Testis (tissue), 2 donors: ENCODE measurements at regions not wholly inside any gene's neighbourhood (a gene's known extent, or its start where the extent isn't known, plus 50 kb on each side); places are given as distances from the start of the nearest gene placed in this dataset.

Source experiments
- DNase-seq: peaks from one replicate; pipeline ENCODE4 v3.0.0-alpha.2; 2019
- H3K27ac ChIP-seq, 2 donors: fragments of 200-600 bp; sonication (generic); one replicate each; pipeline ENCODE4 v1.5.1; 2019
- H3K27me3 ChIP-seq: fragments of 200-600 bp; sonication (generic); one replicate; pipeline ENCODE4 v1.5.1; 2019
- H3K36me3 ChIP-seq: fragments of 200-600 bp; sonication (generic); one replicate; pipeline ENCODE4 v1.5.1; 2017; ENCODE audit warnings: low read depth; ENCODE audit errors: missing control alignments
- H3K4me1 ChIP-seq: fragments of 200-600 bp; sonication (generic); one replicate; pipeline ENCODE4 v1.5.1; 2019
- H3K4me3 ChIP-seq, 2 donors: fragments of 200-600 bp; sonication (generic); one replicate each; pipeline ENCODE4 v1.5.1; 2017 to 2019
- H3K9me3 ChIP-seq: fragments of 200-600 bp; sonication (generic); one replicate; pipeline ENCODE4 v1.5.1; 2017
- CTCF ChIP-seq, 3 experiments: fragments of 450-650 bp in 2 of 3; fragments of 200-600 bp in 1 of 3; sonication (generic) in 1 of 3; IDR thresholded peaks; one replicate each; pipeline ENCODE4 v1.5.1; 2016 to 2019; ENCODE audit warnings: antibody characterized with exemption in 3 of 3, mild to moderate bottlenecking in 2 of 3, moderate library complexity in 1 of 3
- POLR2A ChIP-seq: fragments of 450-650 bp; IDR thresholded peaks from one replicate; pipeline ENCODE4 v1.6.1; 2017; ENCODE audit warnings: antibody characterized with exemption, mild to moderate bottlenecking, moderate library complexity
- WGBS, 2 donors: methylation state at CpG; one replicate each; pipeline ENCODE4 v1.1.5; 2018; 5-methylcytosine and 5-hydroxymethylcytosine counted together
- intact Hi-C: fragments of 100-400 bp; cut with DNase I; formaldehyde crosslinking; loops from one replicate; pipeline ENCODE4 v1.15.1; 2023; ENCODE audit warnings: low total_unique reads

- H3K27ac ChIP-seq: no peak overlapping the region
- H3K9me3 ChIP-seq: no peaks in the 10 kb centered on the region
- 60 to 70% methylated on average over 3 to 5 of the region's 5 CpGs for WGBS, 2 donors
- no peaks in the 10 kb centered on the region for H3K4me1 ChIP-seq
- no peaks in the 10 kb centered on the region for H3K36me3 ChIP-seq
- intact Hi-C loops: no loop called here
- TF ChIP-seq POLR2A (no peak), CTCF (IDR thresholded peaks at IDR 0.05) (no peak)
- H3K4me3 ChIP-seq: no peak overlapping the region
- no peaks in the 10 kb centered on the region for H3K27me3 ChIP-seq
- no peak for DNase-seq
Measured at GRCh38 chrX:118216509-118216908, 99.9 kb upstream of the KLHL13 start.

- intact Hi-C loops: no loop called here
- no peaks in the 10 kb centered on the region for H3K4me1 ChIP-seq
- no peak overlapping the region for H3K27ac ChIP-seq
- DNase-seq: no peak
- no peaks in the 10 kb centered on the region for H3K27me3 ChIP-seq
- no peaks in the 10 kb centered on the region for H3K9me3 ChIP-seq
- H3K4me3 ChIP-seq: no peak overlapping the region
- H3K36me3 ChIP-seq: no peaks in the 10 kb centered on the region
- TF ChIP-seq POLR2A (no peak), CTCF (IDR thresholded peaks at IDR 0.05) (no peak)
- 91 to 92% methylated on average over 5 of the region's 5 CpGs for WGBS, 2 donors
Measured at GRCh38 chrX:118218079-118218478, 101.5 kb upstream of the KLHL13 start.

GRCh38 chrX:118218940-118219339 is 102.3 kb upstream of the KLHL13 start:
- no peaks in the 10 kb centered on the region for H3K4me1 ChIP-seq
- 85 to 93% methylated on average over 5 of the region's 5 CpGs for WGBS, 2 donors
- no peaks in the 10 kb centered on the region for H3K27me3 ChIP-seq
- DNase-seq: no peak
- H3K4me3 ChIP-seq: no peak overlapping the region
- no peaks in the 10 kb centered on the region for H3K9me3 ChIP-seq
- TF ChIP-seq CTCF (IDR thresholded peaks at IDR 0.05): no peak
- TF ChIP-seq POLR2A: no peak
- no peaks in the 10 kb centered on the region for H3K36me3 ChIP-seq
- H3K27ac ChIP-seq: no peak overlapping the region
- intact Hi-C loops: no loop called here

- Histone ChIP-seq H3K4me3 (no peak overlapping the region), H3K9me3 (no peaks in the 10 kb centered on the region), H3K27ac (no peak overlapping the region), H3K36me3 (no peaks in the 10 kb centered on the region), H3K4me1 (no peaks in the 10 kb centered on the region), H3K27me3 (no peaks in the 10 kb centered on the region)
- no peak for TF ChIP-seq CTCF (IDR thresholded peaks at IDR 0.05)
- intact Hi-C loops: no loop called here
- WGBS, 2 donors: 100% methylated on average over 1 of the region's 1 CpG
- DNase-seq: no peak
Measured at GRCh38 chrX:118219866-118220265, 103.3 kb upstream of the KLHL13 start.

- H3K9me3 ChIP-seq: no peaks in the 10 kb centered on the region
- no peaks in the 10 kb centered on the region for H3K36me3 ChIP-seq
- intact Hi-C loops: no loop called here
- H3K4me1 ChIP-seq: no peaks in the 10 kb centered on the region
- no peaks in the 10 kb centered on the region for H3K27me3 ChIP-seq
- TF ChIP-seq POLR2A (no peak), CTCF (IDR thresholded peaks at IDR 0.05) (no peak)
- H3K4me3 ChIP-seq: no peak overlapping the region
- no peak for DNase-seq
- no peak overlapping the region for H3K27ac ChIP-seq
- 87 to 94% methylated on average over 1 of the region's 1 CpG for WGBS, 2 donors
Measured at GRCh38 chrX:118220509-118220908, 103.9 kb upstream of the KLHL13 start.
